ENCODE measurements at regions not wholly inside any gene's neighbourhood (a gene's known extent, or its start where the extent isn't known, plus 50 kb on each side); places are given as distances from the start of the nearest gene placed in this dataset.

DNA sequence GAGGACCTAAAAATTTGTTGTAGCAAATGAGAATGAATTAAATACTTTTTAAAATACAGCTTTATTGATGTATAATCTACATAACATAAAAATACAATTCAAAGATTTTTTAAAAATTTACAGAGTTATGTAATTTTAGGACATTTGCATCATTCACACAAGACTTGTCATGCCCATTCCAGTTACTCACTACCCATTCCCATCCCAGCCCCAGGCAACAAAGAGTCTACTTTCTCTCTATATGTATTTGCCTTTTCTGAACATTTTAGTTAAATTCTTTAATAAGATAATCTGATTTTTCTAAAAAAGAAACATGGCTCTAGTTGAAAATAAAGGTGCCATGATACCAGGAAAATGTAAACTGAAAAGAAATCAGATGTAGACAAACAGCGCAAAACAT, 354.2 kb downstream of the PMP22 start:
- H3K27ac ChIP-seq, result no peak overlapping the region
- no peaks in the 10 kb centered on the region for H3K36me3 ChIP-seq
- 93 to 96% methylated on average over 1 of the region's 1 CpG for WGBS, 2 donors
- DNase-seq, result no peak
- intact Hi-C loops (cut with DNase I), result no loop called here
- H3K4me1 ChIP-seq, result no peaks in the 10 kb centered on the region
- TF ChIP-seq POLR2A (IDR thresholded peaks at IDR 0.05), result no peak
- TF ChIP-seq, protein P1, sequence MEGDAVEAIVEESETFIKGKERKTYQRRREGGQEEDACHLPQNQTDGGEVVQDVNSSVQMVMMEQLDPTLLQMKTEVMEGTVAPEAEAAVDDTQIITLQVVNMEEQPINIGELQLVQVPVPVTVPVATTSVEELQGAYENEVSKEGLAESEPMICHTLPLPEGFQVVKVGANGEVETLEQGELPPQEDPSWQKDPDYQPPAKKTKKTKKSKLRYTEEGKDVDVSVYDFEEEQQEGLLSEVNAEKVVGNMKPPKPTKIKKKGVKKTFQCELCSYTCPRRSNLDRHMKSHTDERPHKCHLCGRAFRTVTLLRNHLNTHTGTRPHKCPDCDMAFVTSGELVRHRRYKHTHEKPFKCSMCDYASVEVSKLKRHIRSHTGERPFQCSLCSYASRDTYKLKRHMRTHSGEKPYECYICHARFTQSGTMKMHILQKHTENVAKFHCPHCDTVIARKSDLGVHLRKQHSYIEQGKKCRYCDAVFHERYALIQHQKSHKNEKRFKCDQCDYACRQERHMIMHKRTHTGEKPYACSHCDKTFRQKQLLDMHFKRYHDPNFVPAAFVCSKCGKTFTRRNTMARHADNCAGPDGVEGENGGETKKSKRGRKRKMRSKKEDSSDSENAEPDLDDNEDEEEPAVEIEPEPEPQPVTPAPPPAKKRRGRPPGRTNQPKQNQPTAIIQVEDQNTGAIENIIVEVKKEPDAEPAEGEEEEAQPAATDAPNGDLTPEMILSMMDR (IDR thresholded peaks at IDR 0.05), result no peak
- no peaks in the 10 kb centered on the region for H3K27me3 ChIP-seq
- H3K4me3 ChIP-seq (replicated peaks in 1 of 3), result no peak overlapping the region
- H3K9me3 ChIP-seq, result no peaks in the 10 kb centered on the region

- no peaks in the 10 kb centered on the region for H3K4me1 ChIP-seq
- WGBS, 2 donors, result 68 to 74% methylated on average over 4 of the region's 4 CpGs
- H3K4me3 ChIP-seq (replicated peaks in 1 of 3), result no peak overlapping the region
- H3K27ac ChIP-seq, result no peak overlapping the region
- no peak for TF ChIP-seq POLR2A (IDR thresholded peaks at IDR 0.05)
- TF ChIP-seq, protein P1 (IDR thresholded peaks at IDR 0.05), result no peak
- H3K9me3 ChIP-seq, result no peaks in the 10 kb centered on the region
- DNase-seq, result no peak
- H3K36me3 ChIP-seq, result no peaks in the 10 kb centered on the region
- intact Hi-C loops (cut with DNase I), result no loop called here
- H3K27me3 ChIP-seq, result no peaks in the 10 kb centered on the region
Observed at GRCh38 chr17:14904386-14904785, 360.7 kb downstream of the PMP22 start.

DNA sequence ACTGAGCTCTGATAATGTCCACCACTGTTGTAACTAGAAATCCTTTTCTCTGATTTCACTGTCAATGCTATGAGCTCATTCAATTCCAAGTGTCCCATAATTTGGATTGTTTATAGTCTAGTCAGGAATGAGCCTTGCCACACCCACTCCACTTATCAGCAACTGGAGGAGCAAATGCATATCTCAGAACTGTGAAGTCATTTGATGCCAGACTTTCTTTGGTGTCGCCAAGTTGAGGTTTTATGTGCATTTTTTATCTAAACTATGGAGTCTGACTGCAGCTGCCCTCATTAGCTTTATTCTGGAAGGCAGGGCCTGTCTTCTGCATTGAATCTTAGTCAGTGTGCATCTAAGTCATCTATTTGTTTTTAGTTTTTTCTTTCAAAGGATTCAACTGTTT, 361.3 kb downstream of the PMP22 start:
- H3K4me1 ChIP-seq, result no peaks in the 10 kb centered on the region
- no peaks in the 10 kb centered on the region for H3K27me3 ChIP-seq
- no peak for TF ChIP-seq POLR2A (IDR thresholded peaks at IDR 0.05)
- TF ChIP-seq, protein P1 (IDR thresholded peaks at IDR 0.05), result no peak
- H3K4me3 ChIP-seq (replicated peaks in 1 of 3), result no peak overlapping the region
- H3K9me3 ChIP-seq, result no peaks in the 10 kb centered on the region
- no peak overlapping the region for H3K27ac ChIP-seq
- 52 to 56% methylated on average over 1 of the region's 1 CpG for WGBS, 2 donors
- intact Hi-C loops (cut with DNase I), result no loop called here
- no peaks in the 10 kb centered on the region for H3K36me3 ChIP-seq
- DNase-seq, result no peak

DNA sequence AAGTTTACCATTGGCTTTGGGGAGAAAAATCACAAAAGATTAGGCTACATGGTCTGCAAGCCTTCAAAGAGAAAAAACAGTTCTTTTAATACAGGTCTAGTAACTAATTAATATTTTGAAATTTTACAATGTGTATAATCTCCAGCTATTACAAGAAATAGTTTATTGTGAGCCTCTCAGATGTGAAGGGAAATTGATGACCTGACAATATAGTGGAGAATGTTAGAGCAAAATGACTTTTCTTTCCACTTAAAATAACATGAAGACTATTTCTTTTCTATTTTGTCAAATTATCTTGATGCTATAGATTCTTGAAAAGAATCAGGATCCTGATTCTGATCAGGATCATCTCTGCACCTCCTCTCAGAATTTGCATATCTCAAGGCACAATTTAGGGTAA, 362.3 kb downstream of the PMP22 start:
- no peaks in the 10 kb centered on the region for H3K36me3 ChIP-seq
- no peak overlapping the region for H3K27ac ChIP-seq
- H3K4me1 ChIP-seq, result no peaks in the 10 kb centered on the region
- no peak overlapping the region for H3K4me3 ChIP-seq (replicated peaks in 1 of 3)
- no peaks in the 10 kb centered on the region for H3K27me3 ChIP-seq
- DNase-seq, result no peak
- TF ChIP-seq, protein P1 (IDR thresholded peaks at IDR 0.05), result no peak
- no peak for TF ChIP-seq POLR2A (IDR thresholded peaks at IDR 0.05)
- intact Hi-C loops (cut with DNase I), result no loop called here
- no peaks in the 10 kb centered on the region for H3K9me3 ChIP-seq

- no peaks in the 10 kb centered on the region for H3K36me3 ChIP-seq
- no peak overlapping the region for H3K4me3 ChIP-seq (replicated peaks in 1 of 3)
- intact Hi-C loops (cut with DNase I), result no loop called here
- no peak overlapping the region for H3K27ac ChIP-seq
- H3K9me3 ChIP-seq, result no peaks in the 10 kb centered on the region
- no peak for DNase-seq
- TF ChIP-seq, protein P1 (IDR thresholded peaks at IDR 0.05), result no peak
- no peak for TF ChIP-seq POLR2A (IDR thresholded peaks at IDR 0.05)
- 88 to 89% methylated on average over 3 of the region's 3 CpGs for WGBS, 2 donors
- H3K27me3 ChIP-seq, result no peaks in the 10 kb centered on the region
- H3K4me1 ChIP-seq, result no peaks in the 10 kb centered on the region
Observed at GRCh38 chr17:14902297-14902696, 362.8 kb downstream of the PMP22 start.
